ENCODE measurements at regions not wholly inside any gene's neighbourhood (a gene's known extent, or its start where the extent isn't known, plus 50 kb on each side); places are given as distances from the start of the nearest gene placed in this dataset.
A peak's percentile ranks its signal among the peaks of the same experiment; 100 is the strongest.

- Histone ChIP-seq H3K4me3 (no peak overlapping the region), H4K20me1 (ENCODE audit: insufficient read depth, poor library complexity, severe bottlenecking) (no peaks in the 10 kb centered on the region)
These were observed 219.4 kb upstream of the CELF2 start for GRCh38 chr10:10798102-10798863.

GRCh38 chr10:10798864-10799192, 218.8 kb upstream of the CELF2 start:
- no peaks in the 10 kb centered on the region for H3K27me3 ChIP-seq
- peak overlapping the region; percentile 27 for H2AFZ ChIP-seq
- no peak overlapping the region for H3K4me3 ChIP-seq
- no peaks in the 10 kb centered on the region for H3K9me3 ChIP-seq (ENCODE audit: low read depth)
- peak overlapping the region; percentile 82 for H3K27ac ChIP-seq
- no peak for TF ChIP-seq CTCF (IDR thresholded peaks at IDR 0.05; ENCODE audit: poor library complexity)
- TF ChIP-seq EZH2phosphoT487 (IDR thresholded peaks at IDR 0.05; ENCODE audit: low read depth, severe bottlenecking, unreplicated experiment): no peak
- no peak for TF ChIP-seq EZH2 (IDR thresholded peaks at IDR 0.05; ENCODE audit: borderline replicate concordance)
- DNase-seq (ENCODE audit: low spot score): no peak
- H4K20me1 ChIP-seq (ENCODE audit: insufficient read depth, poor library complexity, severe bottlenecking): no peaks in the 10 kb centered on the region
- no peaks in the 10 kb centered on the region for H3K79me2 ChIP-seq
- H3K4me1 ChIP-seq (ENCODE audit: insufficient read depth): peaks cover 29% of the 10 kb centered on the region
- 86% methylated on average over 7 of the region's 7 CpGs for WGBS (ENCODE audit: low lambda C conversion rate, missing lambda C conversion rate)
- H3K4me2 ChIP-seq: peak overlapping the region; percentile 44
- no peaks in the 10 kb centered on the region for H3K36me3 ChIP-seq (replicated peaks; ENCODE audit: insufficient read depth, low read depth)
- H3K9me2 ChIP-seq (replicated peaks; ENCODE audit: insufficient read depth): no peaks in the 10 kb centered on the region

More at GRCh38 chr10:10798102-10798863, 219.4 kb upstream of the CELF2 start:
- no peaks in the 10 kb centered on the region for H3K9me2 ChIP-seq (replicated peaks; ENCODE audit: insufficient read depth)
- H3K9me3 ChIP-seq (ENCODE audit: low read depth): no peaks in the 10 kb centered on the region
- no peaks in the 10 kb centered on the region for H3K79me2 ChIP-seq
- no peak for TF ChIP-seq CTCF (IDR thresholded peaks at IDR 0.05; ENCODE audit: poor library complexity)
- TF ChIP-seq EZH2 (IDR thresholded peaks at IDR 0.05; ENCODE audit: borderline replicate concordance): no peak
- TF ChIP-seq EZH2phosphoT487 (IDR thresholded peaks at IDR 0.05; ENCODE audit: low read depth, severe bottlenecking, unreplicated experiment): no peak
- no peaks in the 10 kb centered on the region for H3K36me3 ChIP-seq (replicated peaks; ENCODE audit: insufficient read depth, low read depth)
- peak overlapping the region; percentile 44 for H3K4me2 ChIP-seq
- H3K27ac ChIP-seq: peak overlapping the region; percentile 82
- H3K4me1 ChIP-seq (ENCODE audit: insufficient read depth): peaks cover 29% of the 10 kb centered on the region
- 36% methylated on average over 17 of the region's 20 CpGs for WGBS (ENCODE audit: low lambda C conversion rate, missing lambda C conversion rate)
- no peak for DNase-seq (ENCODE audit: low spot score)
- H3K27me3 ChIP-seq: no peaks in the 10 kb centered on the region
- H2AFZ ChIP-seq: peak overlapping the region; percentile 27

GRCh38 chr10:10800961-10801360, 216.7 kb upstream of the CELF2 start:
- H3K4me1 ChIP-seq (ENCODE audit: insufficient read depth): peaks cover 31% of the 10 kb centered on the region
- H3K4me3 ChIP-seq: no peak overlapping the region
- no peak overlapping the region for H3K4me2 ChIP-seq
- H3K79me2 ChIP-seq: no peaks in the 10 kb centered on the region
- no peak overlapping the region for H3K27ac ChIP-seq
- no peaks in the 10 kb centered on the region for H3K9me2 ChIP-seq (replicated peaks; ENCODE audit: insufficient read depth)
- H3K9me3 ChIP-seq (ENCODE audit: low read depth): no peaks in the 10 kb centered on the region
- TF ChIP-seq EZH2 (IDR thresholded peaks at IDR 0.05; ENCODE audit: borderline replicate concordance) (no peak), EZH2phosphoT487 (IDR thresholded peaks at IDR 0.05; ENCODE audit: low read depth, severe bottlenecking, unreplicated experiment) (no peak), CTCF (IDR thresholded peaks at IDR 0.05; ENCODE audit: poor library complexity) (no peak)
- 80% methylated on average over 3 of the region's 3 CpGs for WGBS (ENCODE audit: low lambda C conversion rate, missing lambda C conversion rate)
- H4K20me1 ChIP-seq (ENCODE audit: insufficient read depth, poor library complexity, severe bottlenecking): no peaks in the 10 kb centered on the region
- H2AFZ ChIP-seq: no peak overlapping the region
- H3K27me3 ChIP-seq: no peaks in the 10 kb centered on the region
- DNase-seq (ENCODE audit: low spot score): no peak
- H3K36me3 ChIP-seq (replicated peaks; ENCODE audit: insufficient read depth, low read depth): no peaks in the 10 kb centered on the region
